GM06990 (cell line): ENCODE measurements at regions not wholly inside any gene's neighbourhood (a gene's known extent, or its start where the extent isn't known, plus 50 kb on each side); places are given as distances from the start of the nearest gene placed in this dataset.

Experiments
- DNase-seq: peaks from one replicate; pipeline ENCODE4 v3.0.0-alpha.2; 2011; ENCODE audit not compliant: insufficient read length; ENCODE audit errors: extremely low read depth
- H3K27me3 ChIP-seq: replicated peaks from 2 replicates; pipeline ENCODE4 v1.6.0; 2011; ENCODE audit warnings: low read length; ENCODE audit not compliant: control insufficient read depth, insufficient read depth
- H3K36me3 ChIP-seq: 2 replicates; pipeline ENCODE4 v1.5.1; 2011; ENCODE audit warnings: low read length; ENCODE audit not compliant: control insufficient read depth, insufficient read depth
- H3K4me3 ChIP-seq: replicated peaks from 2 replicates; pipeline ENCODE4 v1.5.1; 2011; ENCODE audit warnings: low read depth, mild to moderate bottlenecking, control low read depth, low read length
- TF ChIP-seq, protein P1 (sequence below): IDR thresholded peaks from 2 replicates; pipeline ENCODE4 v1.5.1; 2011; ENCODE audit warnings: low read length, control low read depth, mild to moderate bottlenecking, inconsistent platforms; ENCODE audit not compliant: insufficient read depth, poor library complexity, severe bottlenecking

DNA sequence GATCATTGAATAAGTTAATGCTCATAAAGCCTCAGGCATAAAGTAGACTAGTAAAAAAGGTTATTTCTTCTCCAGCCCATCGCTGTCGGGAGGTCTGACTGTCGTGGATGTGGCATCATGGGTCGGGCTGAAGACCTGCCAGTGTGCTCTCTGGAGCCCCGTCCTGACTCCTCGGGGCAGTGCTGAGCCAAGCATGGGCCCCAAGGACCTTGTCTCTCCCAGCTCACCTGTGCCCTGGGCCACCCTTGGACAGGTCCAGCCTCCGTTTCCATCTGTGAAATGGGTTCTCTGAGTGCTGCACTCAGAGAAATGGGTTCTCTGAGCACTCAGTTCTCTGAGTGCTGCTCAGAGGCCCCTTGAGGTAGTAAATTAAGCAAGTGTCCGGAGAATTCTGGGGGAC lies 269.0 kb downstream of the GADD45G start:
- H3K27me3 ChIP-seq, result no peaks in the 10 kb centered on the region; the same call in none of the 2 replicates
- TF ChIP-seq, protein P1, sequence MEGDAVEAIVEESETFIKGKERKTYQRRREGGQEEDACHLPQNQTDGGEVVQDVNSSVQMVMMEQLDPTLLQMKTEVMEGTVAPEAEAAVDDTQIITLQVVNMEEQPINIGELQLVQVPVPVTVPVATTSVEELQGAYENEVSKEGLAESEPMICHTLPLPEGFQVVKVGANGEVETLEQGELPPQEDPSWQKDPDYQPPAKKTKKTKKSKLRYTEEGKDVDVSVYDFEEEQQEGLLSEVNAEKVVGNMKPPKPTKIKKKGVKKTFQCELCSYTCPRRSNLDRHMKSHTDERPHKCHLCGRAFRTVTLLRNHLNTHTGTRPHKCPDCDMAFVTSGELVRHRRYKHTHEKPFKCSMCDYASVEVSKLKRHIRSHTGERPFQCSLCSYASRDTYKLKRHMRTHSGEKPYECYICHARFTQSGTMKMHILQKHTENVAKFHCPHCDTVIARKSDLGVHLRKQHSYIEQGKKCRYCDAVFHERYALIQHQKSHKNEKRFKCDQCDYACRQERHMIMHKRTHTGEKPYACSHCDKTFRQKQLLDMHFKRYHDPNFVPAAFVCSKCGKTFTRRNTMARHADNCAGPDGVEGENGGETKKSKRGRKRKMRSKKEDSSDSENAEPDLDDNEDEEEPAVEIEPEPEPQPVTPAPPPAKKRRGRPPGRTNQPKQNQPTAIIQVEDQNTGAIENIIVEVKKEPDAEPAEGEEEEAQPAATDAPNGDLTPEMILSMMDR, result no peak
- H3K36me3 ChIP-seq, result no peaks in the 10 kb centered on the region

DNA sequence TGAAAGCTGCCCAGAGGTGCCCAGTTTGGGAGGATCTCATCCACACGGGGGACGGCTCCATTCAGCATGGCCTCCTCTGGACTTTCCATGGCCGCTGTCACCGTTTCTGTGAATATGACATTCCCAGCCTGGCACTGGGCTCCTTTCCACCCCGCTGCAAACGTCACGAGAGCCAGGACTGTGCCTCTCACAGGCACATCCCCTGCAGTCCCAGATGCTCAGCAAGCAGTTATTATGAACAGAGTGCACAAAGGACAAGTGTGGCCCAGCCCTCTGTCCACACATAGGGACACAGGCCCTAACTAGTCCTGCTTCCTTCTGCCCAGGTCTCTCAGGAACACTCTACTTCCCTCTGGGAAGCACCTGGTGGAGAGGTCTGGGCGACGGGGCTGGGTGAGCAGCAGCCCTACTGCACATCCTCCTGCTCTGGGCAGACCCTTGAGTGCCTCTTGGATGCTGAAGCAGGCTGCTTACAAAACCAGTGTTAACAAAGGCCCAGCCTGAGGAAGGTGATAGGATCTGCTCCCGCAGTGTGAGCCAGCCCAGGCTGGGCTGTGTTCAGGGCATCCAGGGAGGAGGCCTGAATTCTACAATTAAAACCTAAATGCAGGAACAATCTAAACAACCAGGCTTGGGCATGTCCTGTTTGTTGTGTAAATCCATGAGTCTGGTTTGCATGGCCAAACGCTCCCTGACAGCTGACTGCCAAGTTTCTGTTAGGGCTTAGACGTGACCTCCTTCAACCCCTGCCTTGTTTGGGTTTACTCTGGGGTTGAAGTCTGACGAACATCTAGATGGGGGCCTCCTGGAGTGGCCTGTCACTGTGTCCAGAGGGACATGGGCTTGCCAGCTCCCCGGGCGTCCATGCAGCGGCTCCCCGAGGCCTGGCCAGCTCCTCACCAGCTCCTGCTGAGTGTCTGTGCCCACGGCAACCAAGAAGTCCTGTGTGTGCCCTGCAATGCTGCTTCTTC lies 269.8 kb downstream of the GADD45G start:
- no peak overlapping the region for H3K4me3 ChIP-seq
- DNase-seq, result no peak
- TF ChIP-seq, protein P1, result no peak
- H3K36me3 ChIP-seq, result no peaks in the 10 kb centered on the region
- H3K27me3 ChIP-seq, result no peaks in the 10 kb centered on the region; the same call in none of the 2 replicates

More for the DNA sequence above, 269.0 kb downstream of the GADD45G start:
- DNase-seq, result no peak
- H3K4me3 ChIP-seq, result no peak overlapping the region

DNA sequence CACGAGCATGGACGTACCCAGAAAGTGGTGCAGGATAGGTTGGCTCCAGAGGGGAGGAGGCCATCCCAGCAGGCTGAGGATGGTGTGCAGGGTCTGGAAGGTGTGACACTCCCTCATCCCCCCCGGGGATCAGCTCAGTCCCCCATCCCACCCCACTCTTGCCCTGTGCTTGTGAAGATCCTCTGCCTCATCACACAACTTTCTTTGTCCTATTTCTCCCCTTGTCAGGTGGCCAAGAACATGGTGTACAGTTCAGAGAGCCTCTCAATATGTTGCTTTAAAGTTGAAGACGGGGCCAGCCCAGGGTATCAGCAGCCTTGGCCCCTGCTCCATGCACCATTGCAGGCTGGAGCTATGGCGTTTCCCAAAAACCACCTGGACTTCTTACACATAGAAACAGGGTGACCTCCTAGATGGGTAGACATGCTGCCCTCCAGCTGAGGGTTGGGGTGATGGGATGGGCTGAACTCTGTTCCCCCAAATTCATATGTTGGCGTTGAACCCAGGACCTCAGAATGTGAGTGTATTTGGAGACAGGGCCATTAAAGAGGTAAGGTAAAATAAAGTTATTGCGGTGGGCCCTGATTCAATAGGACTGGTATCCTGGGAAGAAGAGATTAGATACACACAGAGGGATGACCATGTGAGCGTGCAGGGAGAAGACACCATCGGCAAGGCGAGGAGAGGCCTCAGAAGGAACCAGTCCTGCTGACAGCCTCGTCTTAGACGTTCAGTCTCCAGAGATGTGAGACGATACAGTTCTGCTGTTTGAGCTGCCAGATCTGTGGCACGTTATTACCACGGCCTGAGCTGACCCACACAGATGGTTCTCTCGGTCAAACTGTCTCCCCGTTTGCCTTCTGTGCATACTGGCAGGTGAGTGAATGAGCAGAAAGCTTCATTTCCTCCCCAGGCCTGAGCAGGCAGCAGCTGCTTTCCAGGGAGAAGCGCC lies 272.5 kb downstream of the GADD45G start:
- TF ChIP-seq, protein P1, result no peak
- Histone ChIP-seq H3K4me3 (no peak overlapping the region), H3K36me3 (no peaks in the 10 kb centered on the region), H3K27me3 (no peaks in the 10 kb centered on the region; the same call in 1 of the 2 replicates)
- no peak for DNase-seq

DNA sequence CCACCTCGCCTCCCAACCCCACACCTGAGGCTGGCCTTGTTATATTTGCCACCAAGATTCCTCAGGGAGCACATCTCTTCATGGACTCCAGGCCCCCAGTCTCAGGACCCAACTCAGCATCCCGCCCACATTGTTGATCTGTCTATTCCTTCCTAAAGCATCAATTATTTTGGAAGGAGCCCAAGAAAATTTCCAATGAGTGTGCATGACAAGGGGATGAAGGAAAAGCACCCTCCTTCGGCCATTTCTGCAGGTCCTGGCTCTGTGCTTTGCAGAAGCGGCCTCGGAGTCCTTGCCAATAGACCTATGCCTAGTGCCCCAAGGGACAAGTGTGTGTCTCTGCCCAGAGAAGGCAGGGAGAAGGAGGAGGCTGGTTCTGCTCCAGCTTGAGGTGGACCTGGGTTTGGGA lies 273.2 kb downstream of the GADD45G start:
- TF ChIP-seq, protein P1, result no peak
- no peak overlapping the region for H3K4me3 ChIP-seq
- no peak for DNase-seq

DNA sequence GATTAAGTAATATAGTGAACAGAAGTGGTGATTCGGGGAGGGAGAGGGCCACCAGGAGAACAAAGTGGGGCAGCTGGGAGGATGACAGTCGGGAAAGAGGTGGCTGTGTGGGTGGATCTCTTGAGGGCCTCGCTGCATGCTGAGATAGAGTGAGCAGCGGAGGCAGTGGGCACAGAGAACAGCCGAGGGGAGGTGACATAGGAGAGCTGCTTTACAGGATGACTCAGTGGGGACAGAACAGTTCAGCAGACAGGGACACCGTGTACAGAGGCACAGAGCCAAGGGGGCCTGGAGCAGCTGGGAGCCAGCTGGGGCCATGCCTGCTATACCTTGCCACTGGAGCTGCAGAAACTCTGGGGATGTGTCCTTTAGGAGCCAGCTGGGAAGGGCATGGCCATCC lies 273.9 kb downstream of the GADD45G start:
- no peaks in the 10 kb centered on the region for H3K36me3 ChIP-seq
- H3K27me3 ChIP-seq, result no peaks in the 10 kb centered on the region; the same call in 1 of the 2 replicates
- no peak overlapping the region for H3K4me3 ChIP-seq
- TF ChIP-seq, protein P1, result no peak
- no peak for DNase-seq

More for the DNA sequence above, 273.2 kb downstream of the GADD45G start:
- Histone ChIP-seq H3K36me3 (no peaks in the 10 kb centered on the region), H3K27me3 (no peaks in the 10 kb centered on the region; the same call in 1 of the 2 replicates)
